ENCODE measurements at regions not wholly inside any gene's neighbourhood (a gene's known extent, or its start where the extent isn't known, plus 50 kb on each side); places are given as distances from the start of the nearest gene placed in this dataset.

GRCh38 chr10:42888504-42889095 is 106.0 kb downstream of the BMS1 start:
- H3K4ac ChIP-seq (ENCODE audit: low read depth in 1 of 2, low read length in 2 of 2) = no peak overlapping the region
- H3K4me2 ChIP-seq (ENCODE audit: low read length, poor library complexity, severe bottlenecking) = no peak overlapping the region
- H3K27ac ChIP-seq (ENCODE audit: low read length, poor library complexity, severe bottlenecking) = no peak overlapping the region
- no peak overlapping the region for H2AK5ac ChIP-seq (ENCODE audit: low read length, severe bottlenecking)
- H3K79me1 ChIP-seq (replicated peaks; ENCODE audit: low read length, poor library complexity, severe bottlenecking) = no peaks in the 10 kb centered on the region
- H3K23ac ChIP-seq (ENCODE audit: low read length in 2 of 2) = no peak overlapping the region
- H3K9me3 ChIP-seq (ENCODE audit: control insufficient read depth, low read length) = no peaks in the 10 kb centered on the region
- H3K4me3 ChIP-seq (ENCODE audit: insufficient read depth in 1 of 2, low read depth in 1 of 2, low read length in 2 of 2) = no peak overlapping the region
- H4K91ac ChIP-seq (ENCODE audit: low read length) = no peak overlapping the region
- no peak overlapping the region for H2BK5ac ChIP-seq (ENCODE audit: low read depth, low read length, poor library complexity, severe bottlenecking)
- no peak overlapping the region for H3K14ac ChIP-seq (ENCODE audit: low read length in 2 of 2)
- H2BK120ac ChIP-seq (ENCODE audit: low read depth, low read length) = no peak overlapping the region
- H3K9ac ChIP-seq (ENCODE audit: low read length) = no peak overlapping the region
- H3K27me3 ChIP-seq (ENCODE audit: control insufficient read depth in 1 of 2, insufficient read depth in 1 of 2, low read length in 2 of 2) = no peaks in the 10 kb centered on the region
- H3K18ac ChIP-seq (ENCODE audit: low read depth in 1 of 2, low read length in 2 of 2) = no peak overlapping the region
- H3K36me3 ChIP-seq (ENCODE audit: control insufficient read depth in 1 of 2, insufficient read depth in 2 of 2, low read depth in 1 of 2, low read length in 2 of 2) = no peaks in the 10 kb centered on the region
- no peaks in the 10 kb centered on the region for H3K4me1 ChIP-seq (ENCODE audit: control insufficient read depth, insufficient read depth, low read depth, low read length)
- H2BK15ac ChIP-seq (ENCODE audit: low read depth, poor library complexity, severe bottlenecking) = no peak overlapping the region
- 73% methylated on average over 3 of the region's 4 CpGs for WGBS
- no peak overlapping the region for H4K8ac ChIP-seq (ENCODE audit: low read length)
- no peak for DNase-seq
- H2BK12ac ChIP-seq (ENCODE audit: low read length in 2 of 2) = no peak overlapping the region
- H2AFZ ChIP-seq (ENCODE audit: low read depth, low read length) = no peak overlapping the region

DNA sequence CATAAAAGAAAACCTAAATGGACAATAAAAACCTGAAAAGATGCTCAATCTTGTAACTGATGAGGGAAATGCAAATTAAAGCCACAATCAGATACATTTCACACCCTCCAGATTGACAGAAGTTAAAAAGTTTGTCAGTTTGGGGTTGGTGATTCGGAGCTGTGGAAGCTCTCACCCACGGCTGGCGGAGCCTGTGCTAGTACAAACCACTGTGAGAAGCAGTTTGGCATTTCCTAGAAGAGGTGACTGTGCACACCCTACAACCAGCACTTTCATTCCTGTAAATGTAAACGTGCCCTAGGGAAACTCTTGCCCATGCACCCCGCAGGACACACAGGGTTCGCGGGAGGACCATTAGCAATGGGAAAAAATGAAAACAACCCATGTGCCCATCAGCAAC is 114.1 kb downstream of the BMS1 start:
- Histone ChIP-seq H3K36me3 (ENCODE audit: control insufficient read depth in 1 of 2, insufficient read depth in 2 of 2, low read depth in 1 of 2, low read length in 2 of 2) (no peaks in the 10 kb centered on the region), H3K23ac (ENCODE audit: low read length in 2 of 2) (no peak overlapping the region), H3K9me3 (ENCODE audit: control insufficient read depth, low read length) (peaks cover 18% of the 10 kb centered on the region), H2BK120ac (ENCODE audit: low read depth, low read length) (no peak overlapping the region), H3K14ac (ENCODE audit: low read length in 2 of 2) (no peak overlapping the region), H2BK5ac (ENCODE audit: low read depth, low read length, poor library complexity, severe bottlenecking) (no peak overlapping the region), H3K27me3 (ENCODE audit: control insufficient read depth in 1 of 2, insufficient read depth in 1 of 2, low read length in 2 of 2) (peaks cover 0 to 18% of the 10 kb centered on the region in 2 experiments), H3K4me2 (ENCODE audit: low read length, poor library complexity, severe bottlenecking) (no peak overlapping the region), H3K79me1 (replicated peaks; ENCODE audit: low read length, poor library complexity, severe bottlenecking) (no peaks in the 10 kb centered on the region), H2BK15ac (ENCODE audit: low read depth, poor library complexity, severe bottlenecking) (no peak overlapping the region), H4K8ac (ENCODE audit: low read length) (no peak overlapping the region), H4K91ac (ENCODE audit: low read length) (no peak overlapping the region), H2AFZ (ENCODE audit: low read depth, low read length) (no peak overlapping the region), H3K4ac (ENCODE audit: low read depth in 1 of 2, low read length in 2 of 2) (no peak overlapping the region), H3K18ac (ENCODE audit: low read depth in 1 of 2, low read length in 2 of 2) (no peak overlapping the region), H3K4me3 (ENCODE audit: insufficient read depth in 1 of 2, low read depth in 1 of 2, low read length in 2 of 2) (no peak overlapping the region), H3K9ac (ENCODE audit: low read length) (no peak overlapping the region), H3K27ac (ENCODE audit: low read length, poor library complexity, severe bottlenecking) (no peak overlapping the region), H2AK5ac (ENCODE audit: low read length, severe bottlenecking) (no peak overlapping the region), H3K4me1 (ENCODE audit: control insufficient read depth, insufficient read depth, low read depth, low read length) (no peaks in the 10 kb centered on the region), H2BK12ac (ENCODE audit: low read length in 2 of 2) (no peak overlapping the region)
- DNase-seq = no peak
- WGBS = 75% methylated on average over 4 of the region's 7 CpGs

- no peak overlapping the region for H3K27ac ChIP-seq (ENCODE audit: low read length, poor library complexity, severe bottlenecking)
- WGBS = 94% methylated on average over 82 of the region's 83 CpGs
These were observed 115.7 kb downstream of the BMS1 start for GRCh38 chr10:42898037-42898960.

GRCh38 chr10:42899036-42899435 is 116.4 kb downstream of the BMS1 start:
- H3K9ac ChIP-seq (ENCODE audit: low read length) = no peak overlapping the region
- H4K8ac ChIP-seq (ENCODE audit: low read length) = no peak overlapping the region

More at GRCh38 chr10:42898037-42898960, 115.7 kb downstream of the BMS1 start:
- H3K14ac ChIP-seq (ENCODE audit: low read length in 2 of 2) = no peak overlapping the region
- H3K4ac ChIP-seq (ENCODE audit: low read depth in 1 of 2, low read length in 2 of 2) = no peak overlapping the region
- peaks cover 0 to 18% of the 10 kb centered on the region in 2 experiments for H3K27me3 ChIP-seq (ENCODE audit: control insufficient read depth in 1 of 2, insufficient read depth in 1 of 2, low read length in 2 of 2)
- no peak overlapping the region for H2AFZ ChIP-seq (ENCODE audit: low read depth, low read length)
- H2BK12ac ChIP-seq (ENCODE audit: low read length in 2 of 2) = no peak overlapping the region
- H3K23ac ChIP-seq (ENCODE audit: low read length in 2 of 2) = no peak overlapping the region
- no peak overlapping the region for H4K91ac ChIP-seq (ENCODE audit: low read length)
- no peak overlapping the region for H3K18ac ChIP-seq (ENCODE audit: low read depth in 1 of 2, low read length in 2 of 2)
- no peak overlapping the region for H3K4me3 ChIP-seq (ENCODE audit: insufficient read depth in 1 of 2, low read depth in 1 of 2, low read length in 2 of 2)
- H3K4me1 ChIP-seq (ENCODE audit: control insufficient read depth, insufficient read depth, low read depth, low read length) = no peaks in the 10 kb centered on the region
- no peak overlapping the region for H3K4me2 ChIP-seq (ENCODE audit: low read length, poor library complexity, severe bottlenecking)
- no peak overlapping the region for H3K9ac ChIP-seq (ENCODE audit: low read length)
- no peak overlapping the region for H2AK5ac ChIP-seq (ENCODE audit: low read length, severe bottlenecking)
- no peaks in the 10 kb centered on the region for H3K79me1 ChIP-seq (replicated peaks; ENCODE audit: low read length, poor library complexity, severe bottlenecking)
- H2BK5ac ChIP-seq (ENCODE audit: low read depth, low read length, poor library complexity, severe bottlenecking) = no peak overlapping the region
- no peak overlapping the region for H2BK120ac ChIP-seq (ENCODE audit: low read depth, low read length)
- H4K8ac ChIP-seq (ENCODE audit: low read length) = no peak overlapping the region
- no peaks in the 10 kb centered on the region for H3K36me3 ChIP-seq (ENCODE audit: control insufficient read depth in 1 of 2, insufficient read depth in 2 of 2, low read depth in 1 of 2, low read length in 2 of 2)
- H2BK15ac ChIP-seq (ENCODE audit: low read depth, poor library complexity, severe bottlenecking) = no peak overlapping the region
- peaks cover 30% of the 10 kb centered on the region for H3K9me3 ChIP-seq (ENCODE audit: control insufficient read depth, low read length)
- no peak for DNase-seq

More at GRCh38 chr10:42899036-42899435, 116.4 kb downstream of the BMS1 start:
- Histone ChIP-seq H3K27me3 (ENCODE audit: control insufficient read depth in 1 of 2, insufficient read depth in 1 of 2, low read length in 2 of 2) (peaks cover 0 to 18% of the 10 kb centered on the region in 2 experiments), H3K14ac (ENCODE audit: low read length in 2 of 2) (no peak overlapping the region), H2AFZ (ENCODE audit: low read depth, low read length) (no peak overlapping the region), H3K4me3 (ENCODE audit: insufficient read depth in 1 of 2, low read depth in 1 of 2, low read length in 2 of 2) (no peak overlapping the region), H3K4ac (ENCODE audit: low read depth in 1 of 2, low read length in 2 of 2) (no peak overlapping the region), H3K4me2 (ENCODE audit: low read length, poor library complexity, severe bottlenecking) (no peak overlapping the region), H3K23ac (ENCODE audit: low read length in 2 of 2) (no peak overlapping the region), H3K36me3 (ENCODE audit: control insufficient read depth in 1 of 2, insufficient read depth in 2 of 2, low read depth in 1 of 2, low read length in 2 of 2) (no peaks in the 10 kb centered on the region), H3K9me3 (ENCODE audit: control insufficient read depth, low read length) (peaks cover 30% of the 10 kb centered on the region), H3K18ac (ENCODE audit: low read depth in 1 of 2, low read length in 2 of 2) (no peak overlapping the region), H2AK5ac (ENCODE audit: low read length, severe bottlenecking) (no peak overlapping the region), H3K4me1 (ENCODE audit: control insufficient read depth, insufficient read depth, low read depth, low read length) (no peaks in the 10 kb centered on the region), H3K27ac (ENCODE audit: low read length, poor library complexity, severe bottlenecking) (no peak overlapping the region), H2BK12ac (ENCODE audit: low read length in 2 of 2) (no peak overlapping the region), H2BK5ac (ENCODE audit: low read depth, low read length, poor library complexity, severe bottlenecking) (no peak overlapping the region), H2BK15ac (ENCODE audit: low read depth, poor library complexity, severe bottlenecking) (no peak overlapping the region), H2BK120ac (ENCODE audit: low read depth, low read length) (no peak overlapping the region), H4K91ac (ENCODE audit: low read length) (no peak overlapping the region), H3K79me1 (replicated peaks; ENCODE audit: low read length, poor library complexity, severe bottlenecking) (no peaks in the 10 kb centered on the region)
- no peak for DNase-seq
- 90% methylated on average over 17 of the region's 17 CpGs for WGBS

Measured in mesenchymal stem cell (in vitro differentiated cells and primary cell).